ENCODE measurements at regions not wholly inside any gene's neighbourhood (a gene's known extent, or its start where the extent isn't known, plus 50 kb on each side); places are given as distances from the start of the nearest gene placed in this dataset.

DNA sequence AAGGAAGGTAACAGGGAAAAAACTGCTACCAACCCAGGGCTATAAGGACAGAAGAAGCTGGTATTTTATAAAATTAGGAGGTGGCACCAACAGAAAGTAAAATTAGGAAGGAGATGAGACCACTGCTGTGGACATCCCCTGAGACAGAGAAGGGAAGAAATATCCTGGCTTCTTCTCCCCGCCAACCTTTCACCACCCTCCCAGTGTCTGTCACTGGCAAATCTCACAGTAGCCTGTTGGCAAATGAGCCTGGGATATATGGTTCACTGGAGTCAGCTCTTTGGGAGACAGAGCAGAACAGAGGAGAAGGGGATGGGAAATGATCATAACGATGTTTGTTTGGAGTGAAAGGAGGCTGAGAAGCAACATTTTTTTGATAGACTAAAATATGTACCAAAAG, 190.9 kb upstream of the PACRGL start:
- TF ChIP-seq POLR2A (IDR thresholded peaks at IDR 0.05; ENCODE audit: extremely low read depth, insufficient read length) = no peak
- TF ChIP-seq, protein P1, sequence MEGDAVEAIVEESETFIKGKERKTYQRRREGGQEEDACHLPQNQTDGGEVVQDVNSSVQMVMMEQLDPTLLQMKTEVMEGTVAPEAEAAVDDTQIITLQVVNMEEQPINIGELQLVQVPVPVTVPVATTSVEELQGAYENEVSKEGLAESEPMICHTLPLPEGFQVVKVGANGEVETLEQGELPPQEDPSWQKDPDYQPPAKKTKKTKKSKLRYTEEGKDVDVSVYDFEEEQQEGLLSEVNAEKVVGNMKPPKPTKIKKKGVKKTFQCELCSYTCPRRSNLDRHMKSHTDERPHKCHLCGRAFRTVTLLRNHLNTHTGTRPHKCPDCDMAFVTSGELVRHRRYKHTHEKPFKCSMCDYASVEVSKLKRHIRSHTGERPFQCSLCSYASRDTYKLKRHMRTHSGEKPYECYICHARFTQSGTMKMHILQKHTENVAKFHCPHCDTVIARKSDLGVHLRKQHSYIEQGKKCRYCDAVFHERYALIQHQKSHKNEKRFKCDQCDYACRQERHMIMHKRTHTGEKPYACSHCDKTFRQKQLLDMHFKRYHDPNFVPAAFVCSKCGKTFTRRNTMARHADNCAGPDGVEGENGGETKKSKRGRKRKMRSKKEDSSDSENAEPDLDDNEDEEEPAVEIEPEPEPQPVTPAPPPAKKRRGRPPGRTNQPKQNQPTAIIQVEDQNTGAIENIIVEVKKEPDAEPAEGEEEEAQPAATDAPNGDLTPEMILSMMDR (IDR thresholded peaks at IDR 0.05; ENCODE audit: low read depth, low read length) = no peak
